H1 (cell line): ENCODE measurements at regions not wholly inside any gene's neighbourhood (a gene's known extent, or its start where the extent isn't known, plus 50 kb on each side); places are given as distances from the start of the nearest gene placed in this dataset.

Experiments
- EGR1 ChIP-seq: IDR thresholded peaks from 2 replicates; pipeline ENCODE4 v1.6.1; 2011; ENCODE audit warnings: low read depth, low read length, borderline replicate concordance
- EZH2 ChIP-seq: fragments of 200-600 bp; sonication (generic); IDR thresholded peaks from 2 replicates; pipeline ENCODE4 v1.7.1; 2012; ENCODE audit warnings: low read depth, mild to moderate bottlenecking, moderate library complexity, low read length, inconsistent platforms; ENCODE audit not compliant: severe bottlenecking
- TCF12 ChIP-seq: IDR thresholded peaks from 2 replicates; pipeline ENCODE4 v1.6.1; 2011; ENCODE audit warnings: low read depth, mild to moderate bottlenecking, low read length
- TF ChIP-seq, protein P1 (sequence below): fragments of 300-600 bp; sonication (generic); IDR thresholded peaks from 2 replicates; pipeline ENCODE4 v1.7.1; 2012; ENCODE audit warnings: low read length, moderate library complexity, mild to moderate bottlenecking, inconsistent platforms; ENCODE audit not compliant: insufficient replicate concordance

- TF ChIP-seq EZH2 (no peak), TCF12 (no peak), EGR1 (no peak)
- TF ChIP-seq, protein P1, sequence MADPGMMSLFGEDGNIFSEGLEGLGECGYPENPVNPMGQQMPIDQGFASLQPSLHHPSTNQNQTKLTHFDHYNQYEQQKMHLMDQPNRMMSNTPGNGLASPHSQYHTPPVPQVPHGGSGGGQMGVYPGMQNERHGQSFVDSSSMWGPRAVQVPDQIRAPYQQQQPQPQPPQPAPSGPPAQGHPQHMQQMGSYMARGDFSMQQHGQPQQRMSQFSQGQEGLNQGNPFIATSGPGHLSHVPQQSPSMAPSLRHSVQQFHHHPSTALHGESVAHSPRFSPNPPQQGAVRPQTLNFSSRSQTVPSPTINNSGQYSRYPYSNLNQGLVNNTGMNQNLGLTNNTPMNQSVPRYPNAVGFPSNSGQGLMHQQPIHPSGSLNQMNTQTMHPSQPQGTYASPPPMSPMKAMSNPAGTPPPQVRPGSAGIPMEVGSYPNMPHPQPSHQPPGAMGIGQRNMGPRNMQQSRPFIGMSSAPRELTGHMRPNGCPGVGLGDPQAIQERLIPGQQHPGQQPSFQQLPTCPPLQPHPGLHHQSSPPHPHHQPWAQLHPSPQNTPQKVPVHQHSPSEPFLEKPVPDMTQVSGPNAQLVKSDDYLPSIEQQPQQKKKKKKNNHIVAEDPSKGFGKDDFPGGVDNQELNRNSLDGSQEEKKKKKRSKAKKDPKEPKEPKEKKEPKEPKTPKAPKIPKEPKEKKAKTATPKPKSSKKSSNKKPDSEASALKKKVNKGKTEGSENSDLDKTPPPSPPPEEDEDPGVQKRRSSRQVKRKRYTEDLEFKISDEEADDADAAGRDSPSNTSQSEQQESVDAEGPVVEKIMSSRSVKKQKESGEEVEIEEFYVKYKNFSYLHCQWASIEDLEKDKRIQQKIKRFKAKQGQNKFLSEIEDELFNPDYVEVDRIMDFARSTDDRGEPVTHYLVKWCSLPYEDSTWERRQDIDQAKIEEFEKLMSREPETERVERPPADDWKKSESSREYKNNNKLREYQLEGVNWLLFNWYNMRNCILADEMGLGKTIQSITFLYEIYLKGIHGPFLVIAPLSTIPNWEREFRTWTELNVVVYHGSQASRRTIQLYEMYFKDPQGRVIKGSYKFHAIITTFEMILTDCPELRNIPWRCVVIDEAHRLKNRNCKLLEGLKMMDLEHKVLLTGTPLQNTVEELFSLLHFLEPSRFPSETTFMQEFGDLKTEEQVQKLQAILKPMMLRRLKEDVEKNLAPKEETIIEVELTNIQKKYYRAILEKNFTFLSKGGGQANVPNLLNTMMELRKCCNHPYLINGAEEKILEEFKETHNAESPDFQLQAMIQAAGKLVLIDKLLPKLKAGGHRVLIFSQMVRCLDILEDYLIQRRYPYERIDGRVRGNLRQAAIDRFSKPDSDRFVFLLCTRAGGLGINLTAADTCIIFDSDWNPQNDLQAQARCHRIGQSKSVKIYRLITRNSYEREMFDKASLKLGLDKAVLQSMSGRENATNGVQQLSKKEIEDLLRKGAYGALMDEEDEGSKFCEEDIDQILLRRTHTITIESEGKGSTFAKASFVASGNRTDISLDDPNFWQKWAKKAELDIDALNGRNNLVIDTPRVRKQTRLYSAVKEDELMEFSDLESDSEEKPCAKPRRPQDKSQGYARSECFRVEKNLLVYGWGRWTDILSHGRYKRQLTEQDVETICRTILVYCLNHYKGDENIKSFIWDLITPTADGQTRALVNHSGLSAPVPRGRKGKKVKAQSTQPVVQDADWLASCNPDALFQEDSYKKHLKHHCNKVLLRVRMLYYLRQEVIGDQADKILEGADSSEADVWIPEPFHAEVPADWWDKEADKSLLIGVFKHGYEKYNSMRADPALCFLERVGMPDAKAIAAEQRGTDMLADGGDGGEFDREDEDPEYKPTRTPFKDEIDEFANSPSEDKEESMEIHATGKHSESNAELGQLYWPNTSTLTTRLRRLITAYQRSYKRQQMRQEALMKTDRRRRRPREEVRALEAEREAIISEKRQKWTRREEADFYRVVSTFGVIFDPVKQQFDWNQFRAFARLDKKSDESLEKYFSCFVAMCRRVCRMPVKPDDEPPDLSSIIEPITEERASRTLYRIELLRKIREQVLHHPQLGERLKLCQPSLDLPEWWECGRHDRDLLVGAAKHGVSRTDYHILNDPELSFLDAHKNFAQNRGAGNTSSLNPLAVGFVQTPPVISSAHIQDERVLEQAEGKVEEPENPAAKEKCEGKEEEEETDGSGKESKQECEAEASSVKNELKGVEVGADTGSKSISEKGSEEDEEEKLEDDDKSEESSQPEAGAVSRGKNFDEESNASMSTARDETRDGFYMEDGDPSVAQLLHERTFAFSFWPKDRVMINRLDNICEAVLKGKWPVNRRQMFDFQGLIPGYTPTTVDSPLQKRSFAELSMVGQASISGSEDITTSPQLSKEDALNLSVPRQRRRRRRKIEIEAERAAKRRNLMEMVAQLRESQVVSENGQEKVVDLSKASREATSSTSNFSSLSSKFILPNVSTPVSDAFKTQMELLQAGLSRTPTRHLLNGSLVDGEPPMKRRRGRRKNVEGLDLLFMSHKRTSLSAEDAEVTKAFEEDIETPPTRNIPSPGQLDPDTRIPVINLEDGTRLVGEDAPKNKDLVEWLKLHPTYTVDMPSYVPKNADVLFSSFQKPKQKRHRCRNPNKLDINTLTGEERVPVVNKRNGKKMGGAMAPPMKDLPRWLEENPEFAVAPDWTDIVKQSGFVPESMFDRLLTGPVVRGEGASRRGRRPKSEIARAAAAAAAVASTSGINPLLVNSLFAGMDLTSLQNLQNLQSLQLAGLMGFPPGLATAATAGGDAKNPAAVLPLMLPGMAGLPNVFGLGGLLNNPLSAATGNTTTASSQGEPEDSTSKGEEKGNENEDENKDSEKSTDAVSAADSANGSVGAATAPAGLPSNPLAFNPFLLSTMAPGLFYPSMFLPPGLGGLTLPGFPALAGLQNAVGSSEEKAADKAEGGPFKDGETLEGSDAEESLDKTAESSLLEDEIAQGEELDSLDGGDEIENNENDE, result no peak
Measured at GRCh38 chr3:64958199-64958843, 270.5 kb upstream of the ADAMTS9 start (continued).
